A673 (cell line): ENCODE measurements at regions not wholly inside any gene's neighbourhood (a gene's known extent, or its start where the extent isn't known, plus 50 kb on each side); places are given as distances from the start of the nearest gene placed in this dataset.

ENCODE experiments used
- BruUV-seq: library from RNA; stranded (reverse); fragments of 400-500 nt; replicated peaks from 2 replicates; lab custom pipeline; 2021; lab: Mats Ljungman, UMichigan
- CTCF ChIA-PET: fragments of 300-600 bp; sonication (Branson Sonifier 250); formaldehyde crosslinking; loops from one replicate; lab custom pipeline; 2022; ENCODE audit warnings: antibody characterized with exemption; lab: Charles Lee
- POLR2A ChIA-PET: fragments of 300-600 bp; sonication (Branson Sonifier 250); formaldehyde crosslinking; loops from one replicate; lab custom pipeline; 2022; ENCODE audit warnings: antibody characterized with exemption; ENCODE audit not compliant: low non-redundant PET; lab: Charles Lee
- DNase-seq: peaks from one replicate; pipeline ENCODE4 v3.0.0-alpha.2; 2015; ENCODE audit warnings: low spot score
- H3K27ac ChIP-seq: fragments of 200-600 bp; sonication (generic); 2 replicates; pipeline ENCODE4 v1.5.1; 2016; ENCODE audit warnings: mixed run types, low read depth, mild to moderate bottlenecking, mixed read lengths, antibody characterized with exemption, low read length; ENCODE audit not compliant: poor library complexity, severe bottlenecking
- H3K27me3 ChIP-seq: fragments of 200-600 bp; sonication (generic); replicated peaks from 2 replicates; pipeline ENCODE4 v1.6.1; 2017; ENCODE audit warnings: mixed run types, low read depth, mild to moderate bottlenecking, mixed read lengths, antibody characterized with exemption, low read length; ENCODE audit not compliant: insufficient read depth, poor library complexity
- H3K36me3 ChIP-seq: fragments of 200-600 bp; sonication (generic); 2 replicates; pipeline ENCODE4 v1.6.1; 2016; ENCODE audit warnings: mixed run types, mild to moderate bottlenecking, mixed read lengths, antibody characterized with exemption, low read length; ENCODE audit not compliant: insufficient read depth, poor library complexity, severe bottlenecking
- H3K4me1 ChIP-seq: fragments of 200-600 bp; sonication (generic); 2 replicates; pipeline ENCODE4 v1.6.1; 2017; ENCODE audit warnings: mixed run types, mild to moderate bottlenecking, mixed read lengths, antibody characterized with exemption, low read length; ENCODE audit not compliant: insufficient read depth, poor library complexity, severe bottlenecking
- H3K4me3 ChIP-seq: fragments of 200-600 bp; sonication (generic); 2 replicates; pipeline ENCODE4 v1.5.1; 2016; ENCODE audit warnings: low read depth, mixed run types, mild to moderate bottlenecking, mixed read lengths, low read length; ENCODE audit not compliant: poor library complexity, severe bottlenecking
- H3K9me3 ChIP-seq: fragments of 200-600 bp; sonication (generic); 2 replicates; pipeline ENCODE4 v1.6.1; 2016; ENCODE audit warnings: mixed run types, low read depth, mild to moderate bottlenecking, mixed read lengths, antibody characterized with exemption, low read length; ENCODE audit not compliant: poor library complexity, severe bottlenecking
- CTCF ChIP-seq: fragments of 300-800, 200-600 bp; sonication (generic); conservative IDR thresholded peaks from 2 replicates; pipeline ENCODE4 v1.5.1; 2017; ENCODE audit warnings: low read depth, mild to moderate bottlenecking, antibody characterized with exemption, low read length, moderate library complexity, mixed read lengths
- EZH2 ChIP-seq: fragments of 200-600 bp; sonication (generic); IDR thresholded peaks from 2 replicates; pipeline ENCODE4 v1.6.1; 2017; ENCODE audit warnings: borderline replicate concordance, low read depth, mild to moderate bottlenecking, mixed read lengths, antibody characterized with exemption, low read length; ENCODE audit not compliant: poor library complexity, severe bottlenecking
- intact Hi-C: fragments of 100-400 bp; cut with micrococcal nuclease; formaldehyde crosslinking; loops from one replicate; pipeline ENCODE4 v1.10.0; 2022; ENCODE audit not compliant: unreplicated experiment

GRCh38 chr9:108553111-108553635 is 302.6 kb downstream of the ACTL7B start:
- no peak for DNase-seq
- BruUV-seq: no TSS peak
- peaks cover 11% of the 10 kb centered on the region for H3K4me1 ChIP-seq
- intact Hi-C loops: no loop called here
- CTCF ChIA-PET: no interaction called here
- POLR2A ChIA-PET: no interaction called here
- TF ChIP-seq EZH2 (no peak), CTCF (no peak)
- H3K27ac ChIP-seq: no peak overlapping the region
- H3K27me3 ChIP-seq: no peaks in the 10 kb centered on the region
- no peak overlapping the region for H3K4me3 ChIP-seq
- no peaks in the 10 kb centered on the region for H3K9me3 ChIP-seq
- no peaks in the 10 kb centered on the region for H3K36me3 ChIP-seq

GRCh38 chr9:108552459-108553040 is 303.2 kb downstream of the ACTL7B start:
- no TSS peak for BruUV-seq

GRCh38 chr9:108551030-108551841 is 304.6 kb downstream of the ACTL7B start:
- peak; percentile 84 for DNase-seq
- Histone ChIP-seq H3K27ac (no peak overlapping the region), H3K4me1 (peaks cover 11% of the 10 kb centered on the region), H3K36me3 (no peaks in the 10 kb centered on the region), H3K9me3 (no peaks in the 10 kb centered on the region), H3K4me3 (peak overlapping the region; percentile 8), H3K27me3 (no peaks in the 10 kb centered on the region)
- intact Hi-C loops: no loop called here
- POLR2A ChIA-PET: interaction anchor here (0.7 kb wide), 1 partner anchor 73 kb away, joined by 4 read pairs; no protein-coding TSS in a partner anchor
- no peak for TF ChIP-seq EZH2
- TF ChIP-seq CTCF: no peak
- BruUV-seq: no TSS peak
- CTCF ChIA-PET: no interaction called here

More at GRCh38 chr9:108552459-108553040, 303.2 kb downstream of the ACTL7B start:
- H3K27me3 ChIP-seq: no peaks in the 10 kb centered on the region
- TF ChIP-seq EZH2: no peak
- no peaks in the 10 kb centered on the region for H3K9me3 ChIP-seq
- intact Hi-C loops: no loop called here
- H3K4me1 ChIP-seq: peaks cover 11% of the 10 kb centered on the region
- ChIA-PET POLR2A (no interaction called here), CTCF (no interaction called here)
- no peaks in the 10 kb centered on the region for H3K36me3 ChIP-seq
- no peak overlapping the region for H3K4me3 ChIP-seq
- no peak overlapping the region for H3K27ac ChIP-seq
- DNase-seq: no peak
